ENCODE measurements at regions not wholly inside any gene's neighbourhood (a gene's known extent, or its start where the extent isn't known, plus 50 kb on each side); places are given as distances from the start of the nearest gene placed in this dataset.

- no peak for DNase-seq (ENCODE audit: low read depth in 1 of 2, low spot score in 1 of 2)
- TF ChIP-seq GABPA (IDR thresholded peaks at IDR 0.05; ENCODE audit: low read depth), result no peak
- TF ChIP-seq, protein P1, sequence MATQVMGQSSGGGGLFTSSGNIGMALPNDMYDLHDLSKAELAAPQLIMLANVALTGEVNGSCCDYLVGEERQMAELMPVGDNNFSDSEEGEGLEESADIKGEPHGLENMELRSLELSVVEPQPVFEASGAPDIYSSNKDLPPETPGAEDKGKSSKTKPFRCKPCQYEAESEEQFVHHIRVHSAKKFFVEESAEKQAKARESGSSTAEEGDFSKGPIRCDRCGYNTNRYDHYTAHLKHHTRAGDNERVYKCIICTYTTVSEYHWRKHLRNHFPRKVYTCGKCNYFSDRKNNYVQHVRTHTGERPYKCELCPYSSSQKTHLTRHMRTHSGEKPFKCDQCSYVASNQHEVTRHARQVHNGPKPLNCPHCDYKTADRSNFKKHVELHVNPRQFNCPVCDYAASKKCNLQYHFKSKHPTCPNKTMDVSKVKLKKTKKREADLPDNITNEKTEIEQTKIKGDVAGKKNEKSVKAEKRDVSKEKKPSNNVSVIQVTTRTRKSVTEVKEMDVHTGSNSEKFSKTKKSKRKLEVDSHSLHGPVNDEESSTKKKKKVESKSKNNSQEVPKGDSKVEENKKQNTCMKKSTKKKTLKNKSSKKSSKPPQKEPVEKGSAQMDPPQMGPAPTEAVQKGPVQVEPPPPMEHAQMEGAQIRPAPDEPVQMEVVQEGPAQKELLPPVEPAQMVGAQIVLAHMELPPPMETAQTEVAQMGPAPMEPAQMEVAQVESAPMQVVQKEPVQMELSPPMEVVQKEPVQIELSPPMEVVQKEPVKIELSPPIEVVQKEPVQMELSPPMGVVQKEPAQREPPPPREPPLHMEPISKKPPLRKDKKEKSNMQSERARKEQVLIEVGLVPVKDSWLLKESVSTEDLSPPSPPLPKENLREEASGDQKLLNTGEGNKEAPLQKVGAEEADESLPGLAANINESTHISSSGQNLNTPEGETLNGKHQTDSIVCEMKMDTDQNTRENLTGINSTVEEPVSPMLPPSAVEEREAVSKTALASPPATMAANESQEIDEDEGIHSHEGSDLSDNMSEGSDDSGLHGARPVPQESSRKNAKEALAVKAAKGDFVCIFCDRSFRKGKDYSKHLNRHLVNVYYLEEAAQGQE (IDR thresholded peaks at IDR 0.05; ENCODE audit: insufficient replicate concordance, low read depth), result no peak
- TF ChIP-seq SPI1 (IDR thresholded peaks at IDR 0.05; ENCODE audit: borderline replicate concordance, low read depth), result no peak
- TF ChIP-seq POLR2AphosphoS5 (IDR thresholded peaks at IDR 0.05; ENCODE audit: low read depth), result no peak
- TF ChIP-seq, protein P2, sequence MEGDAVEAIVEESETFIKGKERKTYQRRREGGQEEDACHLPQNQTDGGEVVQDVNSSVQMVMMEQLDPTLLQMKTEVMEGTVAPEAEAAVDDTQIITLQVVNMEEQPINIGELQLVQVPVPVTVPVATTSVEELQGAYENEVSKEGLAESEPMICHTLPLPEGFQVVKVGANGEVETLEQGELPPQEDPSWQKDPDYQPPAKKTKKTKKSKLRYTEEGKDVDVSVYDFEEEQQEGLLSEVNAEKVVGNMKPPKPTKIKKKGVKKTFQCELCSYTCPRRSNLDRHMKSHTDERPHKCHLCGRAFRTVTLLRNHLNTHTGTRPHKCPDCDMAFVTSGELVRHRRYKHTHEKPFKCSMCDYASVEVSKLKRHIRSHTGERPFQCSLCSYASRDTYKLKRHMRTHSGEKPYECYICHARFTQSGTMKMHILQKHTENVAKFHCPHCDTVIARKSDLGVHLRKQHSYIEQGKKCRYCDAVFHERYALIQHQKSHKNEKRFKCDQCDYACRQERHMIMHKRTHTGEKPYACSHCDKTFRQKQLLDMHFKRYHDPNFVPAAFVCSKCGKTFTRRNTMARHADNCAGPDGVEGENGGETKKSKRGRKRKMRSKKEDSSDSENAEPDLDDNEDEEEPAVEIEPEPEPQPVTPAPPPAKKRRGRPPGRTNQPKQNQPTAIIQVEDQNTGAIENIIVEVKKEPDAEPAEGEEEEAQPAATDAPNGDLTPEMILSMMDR (IDR thresholded peaks at IDR 0.05; ENCODE audit: insufficient read depth, low read length), result no peak
These were observed 209.8 kb upstream of the NFIA start for GRCh38 chr1:60872426-60873054.

DNA sequence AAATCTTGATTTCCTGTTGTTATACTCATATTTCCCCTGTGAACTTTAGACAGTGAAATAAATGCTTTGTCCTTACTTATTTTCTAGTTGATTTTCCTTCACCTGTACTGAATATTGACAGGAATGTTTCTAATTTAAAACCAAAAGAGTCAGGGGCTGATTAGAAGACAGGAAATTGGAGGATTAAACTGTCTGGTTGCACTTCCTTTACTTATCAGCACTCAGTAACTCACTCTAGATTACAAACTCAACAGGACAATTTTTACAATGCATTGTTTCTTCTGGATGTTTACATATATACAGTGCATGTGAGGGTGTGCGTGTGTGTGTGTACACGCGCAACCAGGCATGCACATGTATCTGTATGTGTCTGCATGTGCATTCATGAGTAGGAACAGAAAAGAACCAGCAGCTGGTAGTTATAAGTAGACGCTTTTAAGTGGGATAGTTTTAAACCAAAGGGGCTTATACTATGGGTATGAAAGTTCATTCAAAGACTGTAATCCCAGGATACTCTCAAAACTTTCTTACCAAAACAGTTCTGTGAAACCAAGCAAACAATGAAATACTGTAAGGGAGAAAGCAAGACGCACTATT is 212.0 kb upstream of the NFIA start:
- DNase-seq (ENCODE audit: low read depth in 1 of 2, low spot score in 1 of 2), result no peak
- TF ChIP-seq, protein P2 (IDR thresholded peaks at IDR 0.05; ENCODE audit: insufficient read depth, low read length), result no peak
- TF ChIP-seq, protein P1 (IDR thresholded peaks at IDR 0.05; ENCODE audit: insufficient replicate concordance, low read depth), result no peak
- no peak for TF ChIP-seq SPI1 (IDR thresholded peaks at IDR 0.05; ENCODE audit: borderline replicate concordance, low read depth)
- Histone ChIP-seq H3K27me3 (ENCODE audit: insufficient read depth, poor library complexity, severe bottlenecking) (no peaks in the 10 kb centered on the region), H3K27ac (replicated peaks) (no peak overlapping the region), H3K4me3 (replicated peaks; ENCODE audit: insufficient read depth, low read length) (no peak overlapping the region)

More at GRCh38 chr1:60872426-60873054, 209.8 kb upstream of the NFIA start:
- Histone ChIP-seq H3K27me3 (ENCODE audit: insufficient read depth, poor library complexity, severe bottlenecking) (no peaks in the 10 kb centered on the region), H3K4me3 (replicated peaks; ENCODE audit: insufficient read depth, low read length) (no peak overlapping the region), H3K27ac (replicated peaks) (no peak overlapping the region)

GRCh38 chr1:60868901-60869663 is 213.3 kb upstream of the NFIA start:
- no peaks in the 10 kb centered on the region for H3K27me3 ChIP-seq (ENCODE audit: insufficient read depth, poor library complexity, severe bottlenecking)
- TF ChIP-seq, protein P1 (IDR thresholded peaks at IDR 0.05; ENCODE audit: insufficient replicate concordance, low read depth), result no peak
- TF ChIP-seq, protein P2 (IDR thresholded peaks at IDR 0.05; ENCODE audit: insufficient read depth, low read length), result no peak
- TF ChIP-seq POLR2AphosphoS5 (IDR thresholded peaks at IDR 0.05; ENCODE audit: low read depth), result no peak
- no peak for TF ChIP-seq GABPA (IDR thresholded peaks at IDR 0.05; ENCODE audit: low read depth)
- TF ChIP-seq SPI1 (IDR thresholded peaks at IDR 0.05; ENCODE audit: borderline replicate concordance, low read depth), result no peak
- no peak overlapping the region for H3K27ac ChIP-seq (replicated peaks)
- no peak overlapping the region for H3K4me3 ChIP-seq (replicated peaks; ENCODE audit: insufficient read depth, low read length)
- no peak for DNase-seq (ENCODE audit: low read depth in 1 of 2, low spot score in 1 of 2)

All from HL-60 (cell line).